ENCODE measurements at regions not wholly inside any gene's neighbourhood (a gene's known extent, or its start where the extent isn't known, plus 50 kb on each side); places are given as distances from the start of the nearest gene placed in this dataset.

DNA sequence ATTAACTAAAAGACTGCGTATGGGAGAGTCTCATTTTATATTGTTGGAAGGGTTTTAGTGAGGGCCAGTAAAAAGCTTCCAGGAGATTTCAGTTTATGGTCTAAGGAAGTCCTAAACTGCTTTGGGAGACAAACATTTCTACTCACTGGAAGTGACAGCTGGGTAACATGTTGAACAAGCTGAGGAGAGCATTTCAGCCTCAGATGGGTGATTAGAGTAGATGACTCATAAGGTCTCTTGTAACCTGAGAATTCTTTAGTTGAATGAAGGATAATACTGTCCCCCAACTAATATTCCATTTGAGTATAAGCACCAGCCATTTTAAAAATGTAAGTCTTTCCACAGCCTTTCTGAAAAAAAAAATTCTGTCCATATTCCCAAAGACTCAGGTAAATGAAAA lies 218.0 kb upstream of the C9orf72 start:
- TF ChIP-seq, protein P1, sequence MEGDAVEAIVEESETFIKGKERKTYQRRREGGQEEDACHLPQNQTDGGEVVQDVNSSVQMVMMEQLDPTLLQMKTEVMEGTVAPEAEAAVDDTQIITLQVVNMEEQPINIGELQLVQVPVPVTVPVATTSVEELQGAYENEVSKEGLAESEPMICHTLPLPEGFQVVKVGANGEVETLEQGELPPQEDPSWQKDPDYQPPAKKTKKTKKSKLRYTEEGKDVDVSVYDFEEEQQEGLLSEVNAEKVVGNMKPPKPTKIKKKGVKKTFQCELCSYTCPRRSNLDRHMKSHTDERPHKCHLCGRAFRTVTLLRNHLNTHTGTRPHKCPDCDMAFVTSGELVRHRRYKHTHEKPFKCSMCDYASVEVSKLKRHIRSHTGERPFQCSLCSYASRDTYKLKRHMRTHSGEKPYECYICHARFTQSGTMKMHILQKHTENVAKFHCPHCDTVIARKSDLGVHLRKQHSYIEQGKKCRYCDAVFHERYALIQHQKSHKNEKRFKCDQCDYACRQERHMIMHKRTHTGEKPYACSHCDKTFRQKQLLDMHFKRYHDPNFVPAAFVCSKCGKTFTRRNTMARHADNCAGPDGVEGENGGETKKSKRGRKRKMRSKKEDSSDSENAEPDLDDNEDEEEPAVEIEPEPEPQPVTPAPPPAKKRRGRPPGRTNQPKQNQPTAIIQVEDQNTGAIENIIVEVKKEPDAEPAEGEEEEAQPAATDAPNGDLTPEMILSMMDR (optimal IDR thresholded peaks at IDR 0.05 in 1 of 3, IDR thresholded peaks at IDR 0.05 in 1 of 3, conservative IDR thresholded peaks at IDR 0.05 in 1 of 3; ENCODE audit: extremely low read depth in 1 of 3, insufficient read depth in 2 of 3, low read length in 3 of 3), result no peak
- TF ChIP-seq EZH2 (IDR thresholded peaks at IDR 0.05; ENCODE audit: low read length), result no peak

All from keratinocyte (primary cell).